NCI-H1930 (cell line): ENCODE measurements at regions not wholly inside any gene's neighbourhood (a gene's known extent, or its start where the extent isn't known, plus 50 kb on each side); places are given as distances from the start of the nearest gene placed in this dataset.
"Not testable (repeated sequence)": the region's sequence is repeated elsewhere in the genome, so short reads cannot be mapped to it uniquely, and the experiment has no call there.

ENCODE experiments used
- DNase-seq, 2 experiments: peaks; one replicate each; lab custom pipeline; 2025; lab: John Stamatoyannopoulos, UW

DNA sequence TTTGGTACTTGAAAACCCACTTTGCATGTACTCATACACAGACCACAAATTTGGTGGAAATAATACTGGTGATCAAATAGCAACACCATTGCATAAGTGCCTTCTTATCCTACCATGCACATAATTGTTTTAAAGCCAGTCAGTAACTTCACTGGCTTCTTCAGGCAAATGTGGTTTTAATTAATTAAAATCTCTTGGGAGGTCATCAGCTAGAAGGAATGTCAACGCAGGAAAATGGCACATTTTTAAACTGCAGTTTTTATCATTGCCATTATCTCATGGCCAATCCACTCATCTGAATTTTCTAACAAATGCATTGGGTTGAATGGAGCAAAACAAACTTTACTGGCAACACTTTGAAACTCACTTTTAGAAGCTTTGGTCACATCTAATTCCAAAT, 105.7 kb upstream of the ZPLD1 start:
- no peak for DNase-seq

GRCh38 chr3:102329561-102329960, 105.3 kb upstream of the ZPLD1 start:
- DNase-seq, result no peak

GRCh38 chr3:102332205-102332604, 102.6 kb upstream of the ZPLD1 start:
- DNase-seq, result no peak

DNA sequence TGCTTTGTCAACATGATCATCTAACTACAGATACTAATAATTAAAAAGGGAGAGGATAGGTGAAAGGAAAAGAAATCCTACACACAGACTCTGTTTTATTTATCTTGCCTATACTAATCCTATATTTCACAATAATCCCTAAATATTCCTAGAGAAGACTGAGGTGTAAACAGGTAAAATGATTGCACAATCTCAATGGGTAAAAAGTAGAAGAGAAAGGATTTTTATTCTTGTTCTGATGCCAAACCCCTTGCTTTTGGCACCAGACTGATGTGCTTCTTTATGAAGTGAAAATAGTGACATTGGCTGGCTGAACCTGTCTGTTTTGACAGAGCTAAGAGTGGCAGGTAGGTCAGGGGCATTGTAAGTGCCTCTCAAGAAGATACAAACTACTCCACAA, 101.9 kb upstream of the ZPLD1 start:
- no peak for DNase-seq

- no peak for DNase-seq
Observed at GRCh38 chr3:102336130-102336529, 98.7 kb upstream of the ZPLD1 start.

- DNase-seq, result no peak
Observed at GRCh38 chr3:102339671-102340070, 95.1 kb upstream of the ZPLD1 start.

DNA sequence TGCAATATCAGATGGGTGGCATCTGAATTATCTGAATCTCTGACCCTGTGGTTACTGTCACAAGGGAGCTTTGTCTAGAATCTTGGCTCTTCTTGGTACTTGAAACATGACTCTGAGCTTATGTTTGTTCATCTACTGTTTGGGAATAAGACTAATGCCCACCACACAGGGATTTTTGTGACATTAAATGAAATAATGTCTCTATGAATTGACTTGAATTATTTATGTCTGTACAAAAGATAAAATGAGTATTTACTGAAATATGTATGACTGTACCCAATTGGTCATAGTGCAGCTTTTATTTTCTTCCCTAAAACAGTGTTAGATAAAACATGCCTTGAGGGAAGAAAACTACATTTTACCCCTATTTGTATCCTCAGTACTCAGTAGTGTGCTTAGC, 87.9 kb upstream of the ZPLD1 start:
- DNase-seq, result no peak

GRCh38 chr3:102348904-102349303, 85.9 kb upstream of the ZPLD1 start:
- DNase-seq, result no peak

GRCh38 chr3:102353148-102353547, 81.7 kb upstream of the ZPLD1 start:
- no peak for DNase-seq

GRCh38 chr3:102353805-102354204, 81.0 kb upstream of the ZPLD1 start:
- DNase-seq, result no peak

DNA sequence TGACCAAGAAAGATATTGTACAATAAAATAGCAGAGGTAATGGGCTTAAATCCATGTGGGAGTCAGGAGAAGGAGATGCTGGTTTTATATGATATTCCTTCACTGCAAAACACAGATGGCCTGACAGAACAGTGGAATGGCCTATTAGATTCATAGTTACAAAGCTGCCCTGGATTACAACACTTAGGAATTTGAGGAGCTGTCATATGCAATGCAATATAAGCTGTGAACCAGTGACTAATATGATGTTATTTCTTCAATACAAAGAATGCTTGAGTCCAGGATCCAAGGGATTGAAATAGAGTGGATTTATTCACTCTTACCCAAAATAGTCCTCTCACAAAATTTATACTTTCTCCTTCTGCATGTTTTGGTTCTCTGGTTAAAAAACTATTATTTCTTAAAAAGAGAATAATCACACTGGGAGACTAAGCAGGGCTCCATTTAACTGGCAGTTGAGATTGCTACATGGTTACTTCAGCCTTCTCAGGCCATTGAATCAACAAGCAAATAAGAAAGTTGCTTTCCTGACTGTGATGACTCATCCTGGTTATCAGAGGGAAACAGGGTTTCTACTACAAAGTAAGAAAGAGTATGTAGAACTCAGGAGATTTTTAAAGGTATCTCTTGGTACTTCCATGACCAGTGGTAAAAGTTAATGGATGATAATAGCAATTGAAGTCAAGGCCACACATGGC, 79.8 kb upstream of the ZPLD1 start:
- no peak for DNase-seq

- no peak for DNase-seq
Observed at GRCh38 chr3:102356506-102356905, 78.3 kb upstream of the ZPLD1 start.

GRCh38 chr3:102357313-102357712, 77.5 kb upstream of the ZPLD1 start:
- DNase-seq, result not testable (repeated sequence)

DNA sequence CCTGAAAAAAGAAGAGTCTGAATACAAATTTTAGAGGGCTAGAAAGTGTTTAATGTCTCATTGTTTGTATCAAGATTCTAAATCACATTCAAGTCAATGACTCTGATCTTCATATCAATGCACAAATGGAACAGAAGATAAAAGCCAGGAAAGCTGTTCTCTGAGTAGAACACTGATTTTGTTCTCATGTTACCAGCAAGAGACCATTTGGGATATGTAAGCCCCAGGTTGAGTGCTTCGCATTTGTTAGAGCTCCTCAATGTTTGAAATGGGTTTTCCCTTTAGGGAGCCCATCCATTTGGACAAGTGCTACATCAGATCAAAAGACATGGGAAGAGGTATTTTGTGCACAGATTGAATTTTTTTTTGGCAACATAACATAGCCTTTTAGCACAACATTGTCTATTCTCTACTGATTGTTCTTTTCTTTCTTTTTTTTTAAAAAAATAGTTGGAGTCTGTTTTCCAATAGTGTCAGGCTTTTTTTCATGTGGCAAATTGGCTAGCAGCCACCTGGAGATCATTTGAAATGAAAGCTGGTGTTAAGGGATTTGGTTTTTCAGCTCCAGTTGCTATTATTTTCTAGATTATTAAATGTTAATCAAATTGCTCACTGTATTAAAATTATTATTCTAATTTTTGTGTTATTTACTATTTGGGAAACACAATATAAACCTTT, 74.5 kb upstream of the ZPLD1 start:
- no peak for DNase-seq

DNA sequence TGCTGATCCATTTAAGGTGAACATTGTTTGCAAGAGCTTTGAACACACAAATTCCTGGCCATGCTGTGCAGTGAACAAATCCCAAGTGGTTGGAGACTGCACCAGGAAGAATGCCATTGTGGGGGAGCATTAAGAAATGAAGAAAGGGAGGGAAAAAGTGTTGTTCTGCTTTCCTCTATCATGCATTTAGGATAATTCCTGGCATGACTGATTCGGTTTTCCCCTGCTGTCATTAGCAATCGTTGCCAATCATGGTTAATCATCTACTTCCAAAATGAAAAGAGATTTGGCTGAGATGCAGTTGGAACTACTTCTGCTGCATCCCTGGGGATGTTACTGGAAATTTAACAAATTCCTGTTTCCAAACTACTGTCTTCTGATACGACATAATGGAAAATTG, 73.7 kb upstream of the ZPLD1 start:
- no peak for DNase-seq

DNA sequence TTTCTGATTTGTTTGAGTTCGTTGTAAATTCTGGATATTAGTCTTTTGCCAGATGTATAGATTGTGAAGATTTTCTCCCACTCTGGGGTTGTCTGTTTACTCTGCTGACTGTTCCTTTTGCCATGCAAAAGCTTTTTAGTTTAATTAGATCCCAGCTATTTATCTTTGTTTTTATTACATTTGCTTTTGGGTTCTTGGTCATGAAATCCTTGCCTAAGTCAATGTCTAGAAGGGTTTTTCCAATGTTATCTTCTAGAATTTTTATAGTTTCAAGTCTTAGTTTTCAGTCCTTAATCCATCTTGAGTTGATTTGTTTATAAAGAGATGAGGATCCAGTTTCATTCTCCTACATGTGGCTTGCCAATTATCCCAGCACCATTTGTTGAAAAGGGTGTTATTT, 68.7 kb upstream of the ZPLD1 start:
- DNase-seq, result not testable (repeated sequence)

DNA sequence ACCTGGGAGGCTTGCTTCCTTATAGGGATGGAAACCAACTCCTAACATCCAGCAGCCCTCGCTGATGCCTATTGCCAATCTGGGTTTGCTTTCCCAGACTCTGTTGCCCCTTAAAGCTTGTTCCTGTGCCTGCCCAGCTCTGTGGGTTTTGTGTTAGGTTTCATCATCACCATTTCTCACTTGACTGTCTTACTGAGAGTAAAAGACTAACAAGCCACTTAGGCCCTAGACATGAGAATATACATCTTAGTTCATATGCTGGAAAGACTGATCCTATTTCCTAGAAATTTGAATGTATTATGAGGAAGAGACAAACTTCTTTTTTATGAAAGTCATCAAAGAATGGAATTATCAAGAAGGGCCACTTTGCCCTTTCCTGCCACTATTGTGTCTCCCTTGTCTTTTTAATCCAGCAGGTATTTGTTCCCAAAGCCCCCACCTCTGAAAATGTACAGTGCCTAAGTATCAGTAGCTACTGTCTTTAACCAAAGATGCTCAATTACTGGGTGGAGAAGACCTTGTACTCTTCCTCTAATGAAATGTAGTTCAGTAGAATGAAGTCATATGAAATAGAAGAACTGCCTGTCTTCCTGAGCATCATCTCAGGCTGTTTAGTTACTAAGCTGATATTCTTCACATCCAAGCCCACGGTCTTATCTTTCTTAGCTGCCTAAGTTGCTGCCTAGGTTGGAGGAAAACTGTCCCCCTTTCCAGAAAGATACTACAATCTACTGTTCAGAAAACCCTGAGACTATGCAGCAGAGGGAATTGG, 59.8 kb upstream of the ZPLD1 start:
- no peak for DNase-seq

DNA sequence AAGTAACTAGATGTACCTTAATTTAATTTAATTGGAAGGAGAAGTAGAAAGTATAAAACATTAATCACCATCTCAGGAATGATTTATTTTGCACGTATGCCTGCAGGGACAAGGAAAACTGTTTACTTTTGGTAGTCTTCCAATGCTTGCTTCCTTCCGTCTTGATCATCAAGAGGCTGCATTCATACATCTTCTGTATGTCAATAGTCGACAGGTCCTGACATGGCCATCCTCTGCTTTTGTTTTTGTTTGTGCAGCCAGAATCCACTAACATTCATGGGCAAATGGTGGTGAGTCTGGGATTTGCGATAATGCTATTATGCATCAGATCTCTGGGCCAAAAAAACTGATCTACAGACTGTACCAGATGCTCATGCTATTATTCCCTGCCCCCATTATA, 56.6 kb upstream of the ZPLD1 start:
- peak; percentile 17 to 67 for DNase-seq

DNA sequence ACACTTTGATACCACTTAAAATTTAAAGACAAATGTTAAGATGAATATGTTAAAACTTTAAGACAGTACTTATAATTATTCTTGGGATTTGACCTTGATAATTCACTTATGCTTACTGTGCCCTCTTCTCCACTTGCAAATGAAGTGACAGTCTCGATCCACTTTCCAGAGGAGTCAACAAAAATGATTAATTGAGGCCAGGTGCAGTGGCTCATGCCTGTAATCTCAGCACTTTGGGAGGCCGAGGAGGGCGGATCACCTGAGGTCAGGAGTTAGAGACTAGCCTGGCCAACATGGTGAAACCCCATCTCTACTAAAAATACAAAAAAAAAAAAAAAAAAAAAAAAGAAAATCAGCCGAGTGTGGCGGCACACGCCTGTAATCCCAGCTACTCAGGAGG, 52.6 kb upstream of the ZPLD1 start:
- not testable (repeated sequence) for DNase-seq
